ENCODE measurements at regions not wholly inside any gene's neighbourhood (a gene's known extent, or its start where the extent isn't known, plus 50 kb on each side); places are given as distances from the start of the nearest gene placed in this dataset.

DNA sequence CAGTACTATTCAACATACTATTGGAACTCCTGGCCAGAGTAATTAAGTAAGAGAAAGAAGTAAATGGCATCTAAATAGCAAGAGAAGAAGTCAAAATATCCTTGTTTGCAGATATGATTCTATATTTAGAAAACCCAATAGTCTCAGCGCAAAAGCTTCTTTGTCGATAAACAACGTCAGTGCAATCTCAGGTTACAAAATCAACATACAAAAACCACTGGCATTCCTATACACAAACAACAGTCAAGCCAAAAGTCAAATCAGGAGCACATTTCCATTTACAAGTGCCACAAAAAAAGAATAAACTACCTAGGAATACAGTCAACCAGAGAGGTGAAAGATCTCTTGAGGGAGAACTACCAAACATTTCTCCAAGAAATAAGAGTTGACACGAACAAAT is 1901.9 kb upstream of the ACO1 start:
- Histone ChIP-seq H2AK5ac (ENCODE audit: low read depth, low read length) (no peak overlapping the region), H3K79me2 (ENCODE audit: control insufficient read depth in 1 of 2, insufficient read depth in 2 of 2, low read length in 2 of 2) (no peaks in the 10 kb centered on the region), H4K8ac (ENCODE audit: extremely low read depth, insufficient read depth, low read length) (no peak overlapping the region), H3K79me1 (ENCODE audit: low read depth, low read length) (no peaks in the 10 kb centered on the region), H3K9ac (replicated peaks in 1 of 4; ENCODE audit: extremely low read depth in 1 of 4, low read depth in 3 of 4, low read length in 3 of 4) (no peak overlapping the region), H3K4me3 (ENCODE audit: extremely low read depth in 1 of 4, insufficient read depth in 2 of 4, low read depth in 3 of 4, low read length in 4 of 4) (no peak overlapping the region), H2BK5ac (ENCODE audit: low read depth, low read length) (no peak overlapping the region), H2BK120ac (replicated peaks; ENCODE audit: low read depth, low read length) (no peak overlapping the region), H3K18ac (ENCODE audit: extremely low read depth, low read length) (no peak overlapping the region), H3K4ac (replicated peaks; ENCODE audit: insufficient read length, low read depth, low read length) (no peak overlapping the region), H2BK12ac (ENCODE audit: low read depth, low read length) (no peak overlapping the region), H4K5ac (ENCODE audit: insufficient read length, low read depth, low read length) (no peak overlapping the region), H2BK15ac (ENCODE audit: low read length) (no peak overlapping the region), H3K4me1 (replicated peaks in 1 of 4; ENCODE audit: control insufficient read depth in 3 of 4, insufficient read depth in 4 of 4, low read length in 3 of 4) (no peaks in the 10 kb centered on the region), H3K9me3 (ENCODE audit: insufficient read depth in 2 of 2, low read depth in 1 of 2, low read length in 1 of 2) (no peaks in the 10 kb centered on the region), H4K20me1 (replicated peaks in 1 of 2; ENCODE audit: control insufficient read depth in 1 of 2, insufficient read depth in 2 of 2, low read length in 2 of 2) (no peaks in the 10 kb centered on the region), H4K91ac (replicated peaks; ENCODE audit: insufficient read length, low read length) (no peak overlapping the region), H3K36me3 (ENCODE audit: control insufficient read depth in 2 of 4, insufficient read depth in 4 of 4, low read length in 3 of 4) (no peaks in the 10 kb centered on the region), H3K27ac (ENCODE audit: low read depth, low read length) (no peak overlapping the region), H3K23me2 (ENCODE audit: low read depth, low read length) (no peaks in the 10 kb centered on the region), H2BK20ac (ENCODE audit: low read length) (no peak overlapping the region), H3K56ac (replicated peaks; ENCODE audit: insufficient read length, low read depth, low read length) (no peak overlapping the region), H2AFZ (ENCODE audit: low read length) (no peak overlapping the region), H3K23ac (ENCODE audit: insufficient read length) (no peak overlapping the region), H3K27me3 (replicated peaks in 1 of 4; ENCODE audit: control insufficient read depth in 3 of 4, extremely low read depth in 1 of 4, insufficient read depth in 3 of 4, low read length in 3 of 4) (no peaks in the 10 kb centered on the region), H3K4me2 (ENCODE audit: insufficient read depth in 1 of 2, low read depth in 2 of 2, low read length in 2 of 2) (no peak overlapping the region), H3K14ac (ENCODE audit: insufficient read length) (no peak overlapping the region)
- FAIRE-seq (no peak), DNase-seq (ENCODE audit: low read depth in 1 of 2, low spot score in 2 of 2) (no peak)
- POLR2A ChIA-PET (ENCODE audit: partially characterized antibody) = no interaction called here
- CTCF ChIA-PET (ENCODE audit: partially characterized antibody) = no interaction called here
- TF ChIP-seq RXRA (IDR thresholded peaks at IDR 0.05; ENCODE audit: insufficient read depth, low read depth, low read length) (no peak), SIRT6 (IDR thresholded peaks at IDR 0.05; ENCODE audit: low read length) (no peak), RFX5 (IDR thresholded peaks at IDR 0.05; ENCODE audit: borderline replicate concordance, low read depth, low read length) (no peak), NRF1 (IDR thresholded peaks at IDR 0.05; ENCODE audit: low read depth, low read length) (no peak), GTF2F1 (IDR thresholded peaks at IDR 0.05; ENCODE audit: borderline replicate concordance, low read depth, low read length) (no peak), RNF2 (IDR thresholded peaks at IDR 0.05; ENCODE audit: borderline replicate concordance, low read depth, low read length, missing control alignments, poor library complexity, severe bottlenecking) (no peak), CBX8 (IDR thresholded peaks at IDR 0.05; ENCODE audit: borderline replicate concordance, low read depth, low read length) (no peak), CEBPB (IDR thresholded peaks at IDR 0.05; ENCODE audit: low read depth, low read length) (no peak)
- WGBS, 2 experiments (ENCODE audit: extremely low coverage in 1 of 2, insufficient coverage in 1 of 2, insufficient read length in 1 of 2, insufficient replicate concordance in 2 of 2, low coverage in 1 of 2, low lambda C conversion rate in 2 of 2, missing lambda C conversion rate in 1 of 2) = 98% methylated on average over 4 of the region's 4 CpGs; no CpG with 5 or more reads in 1 of the 2 experiments
